ENCODE measurements at regions not wholly inside any gene's neighbourhood (a gene's known extent, or its start where the extent isn't known, plus 50 kb on each side); places are given as distances from the start of the nearest gene placed in this dataset.

GRCh38 chr2:18503376-18504228, 56.9 kb downstream of the RDH14 start:
- Histone ChIP-seq H3K27ac (ENCODE audit: low read depth, low read length) (no peak overlapping the region), H3K27me3 (ENCODE audit: control insufficient read depth in 3 of 3, insufficient read depth in 3 of 3, low read length in 3 of 3) (peaks cover 0 to 3% (median 0%) of the 10 kb centered on the region in 3 donors), H3K36me3 (ENCODE audit: control insufficient read depth in 3 of 3, insufficient read depth in 3 of 3, low read length in 3 of 3) (no peaks in the 10 kb centered on the region), H3K4me3 (ENCODE audit: low read length in 3 of 3) (no peak overlapping the region), H3K4me1 (ENCODE audit: control insufficient read depth in 3 of 3, insufficient read depth in 3 of 3, low read length in 3 of 3) (no peaks in the 10 kb centered on the region), H3K9me3 (ENCODE audit: control insufficient read depth in 3 of 3, low read length in 3 of 3) (no peaks in the 10 kb centered on the region), H3K9ac (ENCODE audit: low read depth in 1 of 3, low read length in 3 of 3) (no peak overlapping the region)

DNA sequence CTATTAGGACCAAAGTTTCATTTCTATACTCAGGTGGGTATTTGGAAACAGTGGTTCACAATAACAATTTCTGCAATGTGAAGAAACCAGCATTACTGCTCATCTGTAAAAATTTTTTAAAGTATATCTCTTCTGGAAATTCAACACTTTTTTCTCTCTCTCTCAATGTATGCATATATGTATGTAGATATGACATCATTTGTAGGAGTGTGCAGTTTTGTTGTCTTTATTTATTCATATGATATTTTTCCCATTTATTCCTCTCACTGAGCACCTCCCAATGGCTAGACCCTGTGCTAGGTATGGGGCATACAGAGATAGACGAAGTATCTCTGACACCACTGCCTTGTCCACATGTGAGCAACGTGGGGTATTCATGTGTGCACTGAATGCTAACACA, 58.3 kb downstream of the RDH14 start:
- H3K4me1 ChIP-seq (ENCODE audit: control insufficient read depth in 3 of 3, insufficient read depth in 3 of 3, low read length in 3 of 3), result no peaks in the 10 kb centered on the region
- no peaks in the 10 kb centered on the region for H3K9me3 ChIP-seq (ENCODE audit: control insufficient read depth in 3 of 3, low read length in 3 of 3)
- no peak overlapping the region for H3K4me3 ChIP-seq (ENCODE audit: low read length in 3 of 3)
- no peaks in the 10 kb centered on the region for H3K36me3 ChIP-seq (ENCODE audit: control insufficient read depth in 3 of 3, insufficient read depth in 3 of 3, low read length in 3 of 3)
- peaks cover 0 to 3% (median 0%) of the 10 kb centered on the region in 3 donors for H3K27me3 ChIP-seq (ENCODE audit: control insufficient read depth in 3 of 3, insufficient read depth in 3 of 3, low read length in 3 of 3)
- H3K27ac ChIP-seq (ENCODE audit: low read depth, low read length), result no peak overlapping the region
- H3K9ac ChIP-seq (ENCODE audit: low read depth in 1 of 3, low read length in 3 of 3), result no peak overlapping the region

DNA sequence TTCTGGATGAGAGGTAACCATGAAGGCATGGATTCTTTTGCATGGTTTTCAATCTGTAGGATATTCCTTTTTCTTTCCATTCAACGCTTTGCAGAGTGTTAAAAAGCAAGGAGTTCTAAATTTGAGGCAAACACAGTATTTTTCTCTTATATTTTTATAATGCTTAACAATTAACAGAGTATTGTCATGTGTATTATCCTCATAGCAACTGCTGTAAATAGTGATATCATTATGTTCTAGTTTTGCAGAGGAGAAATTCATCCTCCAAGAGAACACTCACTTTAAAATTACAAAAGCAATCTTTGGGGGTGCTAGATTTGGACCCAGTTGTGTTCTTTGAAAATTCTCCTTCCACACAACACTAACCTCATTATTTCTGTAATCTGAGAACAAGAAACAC, 58.7 kb downstream of the RDH14 start:
- no peak overlapping the region for H3K27ac ChIP-seq (ENCODE audit: low read depth, low read length)
- no peak overlapping the region for H3K9ac ChIP-seq (ENCODE audit: low read depth in 1 of 3, low read length in 3 of 3)
- no peak overlapping the region for H3K4me3 ChIP-seq (ENCODE audit: low read length in 3 of 3)
- no peaks in the 10 kb centered on the region for H3K9me3 ChIP-seq (ENCODE audit: control insufficient read depth in 3 of 3, low read length in 3 of 3)
- H3K27me3 ChIP-seq (ENCODE audit: control insufficient read depth in 3 of 3, insufficient read depth in 3 of 3, low read length in 3 of 3), result peaks cover 0 to 3% (median 0%) of the 10 kb centered on the region in 3 donors
- H3K36me3 ChIP-seq (ENCODE audit: control insufficient read depth in 3 of 3, insufficient read depth in 3 of 3, low read length in 3 of 3), result no peaks in the 10 kb centered on the region
- H3K4me1 ChIP-seq (ENCODE audit: control insufficient read depth in 3 of 3, insufficient read depth in 3 of 3, low read length in 3 of 3), result no peaks in the 10 kb centered on the region

GRCh38 chr2:18501156-18501555, 59.3 kb downstream of the RDH14 start:
- H3K4me3 ChIP-seq (ENCODE audit: low read length in 3 of 3), result no peak overlapping the region

GRCh38 chr2:18500333-18500732, 60.1 kb downstream of the RDH14 start:
- no peaks in the 10 kb centered on the region for H3K36me3 ChIP-seq (ENCODE audit: control insufficient read depth in 3 of 3, insufficient read depth in 3 of 3, low read length in 3 of 3)
- H3K4me3 ChIP-seq (ENCODE audit: low read length in 3 of 3), result no peak overlapping the region
- H3K9me3 ChIP-seq (ENCODE audit: control insufficient read depth in 3 of 3, low read length in 3 of 3), result no peaks in the 10 kb centered on the region
- no peak overlapping the region for H3K9ac ChIP-seq (ENCODE audit: low read depth in 1 of 3, low read length in 3 of 3)
- no peaks in the 10 kb centered on the region for H3K4me1 ChIP-seq (ENCODE audit: control insufficient read depth in 3 of 3, insufficient read depth in 3 of 3, low read length in 3 of 3)
- no peak overlapping the region for H3K27ac ChIP-seq (ENCODE audit: low read depth, low read length)
- H3K27me3 ChIP-seq (ENCODE audit: control insufficient read depth in 3 of 3, insufficient read depth in 3 of 3, low read length in 3 of 3), result no peaks in the 10 kb centered on the region

More at GRCh38 chr2:18501156-18501555, 59.3 kb downstream of the RDH14 start:
- peaks cover 0 to 3% (median 0%) of the 10 kb centered on the region in 3 donors for H3K27me3 ChIP-seq (ENCODE audit: control insufficient read depth in 3 of 3, insufficient read depth in 3 of 3, low read length in 3 of 3)
- no peaks in the 10 kb centered on the region for H3K9me3 ChIP-seq (ENCODE audit: control insufficient read depth in 3 of 3, low read length in 3 of 3)
- no peak overlapping the region for H3K27ac ChIP-seq (ENCODE audit: low read depth, low read length)
- no peaks in the 10 kb centered on the region for H3K4me1 ChIP-seq (ENCODE audit: control insufficient read depth in 3 of 3, insufficient read depth in 3 of 3, low read length in 3 of 3)
- H3K36me3 ChIP-seq (ENCODE audit: control insufficient read depth in 3 of 3, insufficient read depth in 3 of 3, low read length in 3 of 3), result no peaks in the 10 kb centered on the region
- H3K9ac ChIP-seq (ENCODE audit: low read depth in 1 of 3, low read length in 3 of 3), result no peak overlapping the region

DNA sequence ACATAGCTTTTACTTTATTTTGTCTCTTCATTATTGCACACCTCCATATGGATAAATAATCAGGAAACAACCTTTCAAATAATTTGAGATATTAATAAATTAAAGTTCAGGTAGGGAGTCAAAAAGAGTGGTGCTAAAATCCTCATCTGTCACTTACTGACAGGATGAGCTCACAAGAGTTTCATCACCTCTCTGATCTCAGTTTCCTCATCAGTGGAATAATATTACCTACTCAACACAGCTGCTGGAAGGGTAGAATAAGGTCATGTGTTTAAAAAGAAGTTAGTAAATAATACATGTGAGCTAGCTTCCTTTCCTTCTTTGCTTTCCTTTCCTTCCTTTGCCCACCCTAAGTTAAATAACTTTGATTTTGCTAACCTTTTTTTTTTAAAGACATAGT, 61.9 kb downstream of the RDH14 start:
- Histone ChIP-seq H3K9ac (ENCODE audit: low read depth in 1 of 3, low read length in 3 of 3) (no peak overlapping the region), H3K36me3 (ENCODE audit: control insufficient read depth in 3 of 3, insufficient read depth in 3 of 3, low read length in 3 of 3) (no peaks in the 10 kb centered on the region), H3K4me3 (ENCODE audit: low read length in 3 of 3) (no peak overlapping the region), H3K27ac (ENCODE audit: low read depth, low read length) (no peak overlapping the region), H3K27me3 (ENCODE audit: control insufficient read depth in 3 of 3, insufficient read depth in 3 of 3, low read length in 3 of 3) (no peaks in the 10 kb centered on the region), H3K4me1 (ENCODE audit: control insufficient read depth in 3 of 3, insufficient read depth in 3 of 3, low read length in 3 of 3) (no peaks in the 10 kb centered on the region), H3K9me3 (ENCODE audit: control insufficient read depth in 3 of 3, low read length in 3 of 3) (no peaks in the 10 kb centered on the region)

GRCh38 chr2:18496516-18496915, 63.9 kb downstream of the RDH14 start:
- no peaks in the 10 kb centered on the region for H3K9me3 ChIP-seq (ENCODE audit: control insufficient read depth in 3 of 3, low read length in 3 of 3)
- no peaks in the 10 kb centered on the region for H3K4me1 ChIP-seq (ENCODE audit: control insufficient read depth in 3 of 3, insufficient read depth in 3 of 3, low read length in 3 of 3)
- H3K36me3 ChIP-seq (ENCODE audit: control insufficient read depth in 3 of 3, insufficient read depth in 3 of 3, low read length in 3 of 3), result no peaks in the 10 kb centered on the region
- no peak overlapping the region for H3K27ac ChIP-seq (ENCODE audit: low read depth, low read length)
- no peaks in the 10 kb centered on the region for H3K27me3 ChIP-seq (ENCODE audit: control insufficient read depth in 3 of 3, insufficient read depth in 3 of 3, low read length in 3 of 3)
- H3K4me3 ChIP-seq (ENCODE audit: low read length in 3 of 3), result no peak overlapping the region
- no peak overlapping the region for H3K9ac ChIP-seq (ENCODE audit: low read depth in 1 of 3, low read length in 3 of 3)

DNA sequence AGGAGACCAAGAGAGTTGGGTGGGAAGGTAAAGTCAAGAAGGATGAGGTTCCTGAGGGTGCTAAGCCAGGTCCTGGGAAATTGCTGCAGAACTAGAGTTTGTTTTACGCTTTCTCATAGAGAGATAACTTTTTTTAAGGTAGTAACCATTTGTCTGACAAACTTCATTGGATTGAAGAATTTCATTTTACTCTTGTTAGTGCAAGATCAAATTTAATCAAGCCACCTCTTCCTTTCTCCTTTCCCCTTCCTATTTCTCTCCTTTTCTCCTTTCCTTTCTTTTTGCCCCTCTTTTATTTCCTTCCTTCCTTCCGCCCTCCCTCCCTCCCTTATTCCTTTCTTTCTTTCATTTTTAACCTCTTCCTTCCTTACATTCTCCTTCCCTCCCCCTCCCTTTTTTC, 65.4 kb downstream of the RDH14 start:
- Histone ChIP-seq H3K4me3 (ENCODE audit: low read length in 3 of 3) (no peak overlapping the region), H3K9me3 (ENCODE audit: control insufficient read depth in 3 of 3, low read length in 3 of 3) (no peaks in the 10 kb centered on the region), H3K36me3 (ENCODE audit: control insufficient read depth in 3 of 3, insufficient read depth in 3 of 3, low read length in 3 of 3) (no peaks in the 10 kb centered on the region), H3K27ac (ENCODE audit: low read depth, low read length) (no peak overlapping the region), H3K27me3 (ENCODE audit: control insufficient read depth in 3 of 3, insufficient read depth in 3 of 3, low read length in 3 of 3) (no peaks in the 10 kb centered on the region), H3K9ac (ENCODE audit: low read depth in 1 of 3, low read length in 3 of 3) (no peak overlapping the region), H3K4me1 (ENCODE audit: control insufficient read depth in 3 of 3, insufficient read depth in 3 of 3, low read length in 3 of 3) (no peaks in the 10 kb centered on the region)

- Histone ChIP-seq H3K27ac (ENCODE audit: low read depth, low read length) (no peak overlapping the region), H3K9me3 (ENCODE audit: control insufficient read depth in 3 of 3, low read length in 3 of 3) (no peaks in the 10 kb centered on the region), H3K4me1 (ENCODE audit: control insufficient read depth in 3 of 3, insufficient read depth in 3 of 3, low read length in 3 of 3) (no peaks in the 10 kb centered on the region), H3K36me3 (ENCODE audit: control insufficient read depth in 3 of 3, insufficient read depth in 3 of 3, low read length in 3 of 3) (no peaks in the 10 kb centered on the region), H3K4me3 (ENCODE audit: low read length in 3 of 3) (no peak overlapping the region), H3K27me3 (ENCODE audit: control insufficient read depth in 3 of 3, insufficient read depth in 3 of 3, low read length in 3 of 3) (no peaks in the 10 kb centered on the region), H3K9ac (ENCODE audit: low read depth in 1 of 3, low read length in 3 of 3) (no peak overlapping the region)
Measured at GRCh38 chr2:18492721-18493120, 67.7 kb downstream of the RDH14 start.

DNA sequence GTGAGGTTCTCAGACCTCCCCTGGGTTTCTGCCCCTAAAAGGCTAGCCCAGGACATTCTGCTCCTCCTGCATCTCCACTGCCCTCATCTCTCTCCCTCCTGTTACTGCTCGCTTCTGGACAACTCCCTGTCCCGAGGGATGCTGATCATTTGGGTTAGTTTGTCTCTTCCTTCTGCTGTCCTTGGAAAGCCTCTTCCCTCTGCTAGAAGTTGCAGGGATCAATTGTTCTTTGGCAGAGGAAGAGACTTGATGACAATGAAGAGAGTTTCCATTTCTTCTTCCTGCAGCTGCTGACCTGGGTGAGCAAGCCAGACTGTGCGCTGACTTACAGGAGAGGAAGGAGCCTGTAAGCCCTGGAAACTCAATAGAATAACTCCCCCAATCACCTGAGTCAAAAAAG, 68.9 kb downstream of the RDH14 start:
- Histone ChIP-seq H3K27me3 (ENCODE audit: control insufficient read depth in 3 of 3, insufficient read depth in 3 of 3, low read length in 3 of 3) (no peaks in the 10 kb centered on the region), H3K4me3 (ENCODE audit: low read length in 3 of 3) (no peak overlapping the region), H3K9me3 (ENCODE audit: control insufficient read depth in 3 of 3, low read length in 3 of 3) (no peaks in the 10 kb centered on the region), H3K9ac (ENCODE audit: low read depth in 1 of 3, low read length in 3 of 3) (no peak overlapping the region), H3K27ac (ENCODE audit: low read depth, low read length) (no peak overlapping the region), H3K36me3 (ENCODE audit: control insufficient read depth in 3 of 3, insufficient read depth in 3 of 3, low read length in 3 of 3) (no peaks in the 10 kb centered on the region), H3K4me1 (ENCODE audit: control insufficient read depth in 3 of 3, insufficient read depth in 3 of 3, low read length in 3 of 3) (no peaks in the 10 kb centered on the region)

Measured in skeletal muscle tissue (tissue), 3 donors.